RWPE1 (cell line): ENCODE measurements at regions not wholly inside any gene's neighbourhood (a gene's known extent, or its start where the extent isn't known, plus 50 kb on each side); places are given as distances from the start of the nearest gene placed in this dataset.
"Not testable (repeated sequence)": the region's sequence is repeated elsewhere in the genome, so short reads cannot be mapped to it uniquely, and the experiment has no call there.

ENCODE experiments used
- CTCF ChIA-PET: fragments of 350-600 bp; sonication (Branson Sonifier 250); formaldehyde crosslinking; extraction: SDS; loops from one replicate; lab custom pipeline; 2021; lab: Yijun Ruan, JAX
- POLR2A ChIA-PET: fragments of 400-600 bp; formaldehyde crosslinking; extraction: SDS; loops from one replicate; lab custom pipeline; 2020; ENCODE audit warnings: antibody characterized with exemption; ENCODE audit not compliant: low non-redundant PET; lab: Yijun Ruan, JAX
- DNase-seq: peaks from one replicate; pipeline ENCODE4 v3.0.0; 2012; ENCODE audit warnings: low spot score
- H3K27ac ChIP-seq: fragments of 450-650 bp; 2 replicates; pipeline ENCODE4 v1.5.1; 2017
- TF ChIP-seq, protein P1 (sequence below): fragments of 450-650 bp; conservative IDR thresholded peaks from 2 replicates; pipeline ENCODE4 v1.5.1; 2017; ENCODE audit warnings: low read depth, mild to moderate bottlenecking

- POLR2A ChIA-PET: no interaction called here
- TF ChIP-seq, protein P1, sequence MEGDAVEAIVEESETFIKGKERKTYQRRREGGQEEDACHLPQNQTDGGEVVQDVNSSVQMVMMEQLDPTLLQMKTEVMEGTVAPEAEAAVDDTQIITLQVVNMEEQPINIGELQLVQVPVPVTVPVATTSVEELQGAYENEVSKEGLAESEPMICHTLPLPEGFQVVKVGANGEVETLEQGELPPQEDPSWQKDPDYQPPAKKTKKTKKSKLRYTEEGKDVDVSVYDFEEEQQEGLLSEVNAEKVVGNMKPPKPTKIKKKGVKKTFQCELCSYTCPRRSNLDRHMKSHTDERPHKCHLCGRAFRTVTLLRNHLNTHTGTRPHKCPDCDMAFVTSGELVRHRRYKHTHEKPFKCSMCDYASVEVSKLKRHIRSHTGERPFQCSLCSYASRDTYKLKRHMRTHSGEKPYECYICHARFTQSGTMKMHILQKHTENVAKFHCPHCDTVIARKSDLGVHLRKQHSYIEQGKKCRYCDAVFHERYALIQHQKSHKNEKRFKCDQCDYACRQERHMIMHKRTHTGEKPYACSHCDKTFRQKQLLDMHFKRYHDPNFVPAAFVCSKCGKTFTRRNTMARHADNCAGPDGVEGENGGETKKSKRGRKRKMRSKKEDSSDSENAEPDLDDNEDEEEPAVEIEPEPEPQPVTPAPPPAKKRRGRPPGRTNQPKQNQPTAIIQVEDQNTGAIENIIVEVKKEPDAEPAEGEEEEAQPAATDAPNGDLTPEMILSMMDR: no peak
- DNase-seq: no peak
- CTCF ChIA-PET: no interaction called here
- H3K27ac ChIP-seq: no peak overlapping the region
These were observed 255.1 kb upstream of the CXADR start for GRCh38 chr21:17257784-17258183.

DNA sequence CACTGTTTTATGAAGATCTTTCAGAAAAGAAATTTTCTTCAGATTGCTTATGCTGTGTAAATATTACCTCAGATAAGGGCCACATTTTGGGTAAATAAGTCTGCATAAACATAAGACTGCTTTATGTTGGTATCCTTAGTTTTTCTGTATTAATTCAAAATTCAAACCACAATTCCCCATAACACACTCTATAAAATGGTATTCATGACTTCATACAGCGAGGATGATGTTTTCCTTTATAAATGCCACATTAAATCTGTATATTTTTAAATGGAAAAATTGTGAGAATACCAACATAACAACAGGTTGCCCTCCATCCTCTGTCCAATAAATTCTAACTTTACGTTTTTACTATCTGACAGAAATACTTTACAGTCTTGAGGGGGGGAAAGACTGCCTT lies 248.7 kb upstream of the CXADR start:
- ChIA-PET POLR2A (no interaction called here), CTCF (no interaction called here)
- no peak overlapping the region for H3K27ac ChIP-seq
- no peak for DNase-seq
- TF ChIP-seq, protein P1: no peak

- TF ChIP-seq, protein P1: no peak
- ChIA-PET POLR2A (no interaction called here), CTCF (interaction anchor here (0.5 kb wide), 2 partner anchors 327 to 613 kb away, joined by 3 to 4 read pairs; no protein-coding TSS in a partner anchor)
- DNase-seq: no peak
- no peak overlapping the region for H3K27ac ChIP-seq
These were observed 243.1 kb upstream of the CXADR start for GRCh38 chr21:17269760-17270159.

- TF ChIP-seq, protein P1: peak; percentile 32
- H3K27ac ChIP-seq: no peak overlapping the region
- DNase-seq: peak; percentile 5
- ChIA-PET POLR2A (no interaction called here), CTCF (interaction anchor here (0.5 kb wide), 1 partner anchor 613 kb away, joined by 4 read pairs; no protein-coding TSS in a partner anchor)
These were observed 242.6 kb upstream of the CXADR start for GRCh38 chr21:17270229-17270628.

DNA sequence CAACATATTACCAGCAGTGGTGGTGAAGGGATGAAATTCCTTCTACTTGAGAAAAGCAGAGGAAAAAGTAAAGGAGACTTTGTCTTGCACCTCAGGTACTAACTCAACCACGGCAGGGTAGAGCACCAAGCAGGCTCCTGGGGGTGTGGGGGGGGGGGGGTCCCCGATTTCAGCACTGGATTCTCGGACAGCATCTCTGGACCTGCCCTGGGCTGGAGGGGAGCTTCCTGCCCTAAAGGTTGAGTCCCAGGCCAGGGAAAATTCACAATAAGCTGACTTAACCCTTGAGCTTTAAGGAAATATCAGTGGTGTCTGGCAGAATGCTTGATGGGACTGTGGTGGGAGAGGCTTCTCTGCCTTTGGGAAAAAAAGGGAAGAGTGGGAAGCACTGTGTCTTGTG lies 233.2 kb upstream of the CXADR start:
- CTCF ChIA-PET: interaction anchor here (0.5 to 0.6 kb wide), 2 partner anchors 9 to 133 kb away, joined by 3 read pairs; no protein-coding TSS in a partner anchor
- TF ChIP-seq, protein P1: no peak
- no peak overlapping the region for H3K27ac ChIP-seq
- POLR2A ChIA-PET: no interaction called here
- no peak for DNase-seq

GRCh38 chr21:17293016-17293562 lies 219.8 kb upstream of the CXADR start:
- H3K27ac ChIP-seq, DNase-seq, POLR2A ChIA-PET, CTCF ChIA-PET: not testable (repeated sequence)

DNA sequence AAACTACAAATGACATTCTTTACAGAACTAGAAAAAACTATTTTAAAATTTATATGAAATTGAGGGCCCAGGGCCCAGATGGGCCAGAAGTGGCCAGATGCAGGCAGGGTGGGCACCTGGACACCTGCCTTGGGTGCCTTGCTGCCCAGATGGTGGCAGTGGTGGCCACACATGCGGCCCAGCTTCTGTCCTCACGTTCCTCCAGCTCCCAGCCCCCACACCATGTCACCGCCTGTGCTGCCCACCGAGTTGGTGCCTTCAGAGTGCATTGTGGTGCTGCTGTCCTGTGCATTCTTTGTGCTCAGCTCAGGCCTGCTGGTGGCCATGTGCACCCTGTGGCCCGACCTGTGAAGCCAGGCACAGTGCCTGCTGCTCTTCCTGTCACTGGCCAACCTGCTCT lies 216.8 kb upstream of the CXADR start:
- H3K27ac ChIP-seq: no peak overlapping the region
- ChIA-PET POLR2A (no interaction called here), CTCF (no interaction called here)
- DNase-seq: no peak
- TF ChIP-seq, protein P1: no peak

- H3K27ac ChIP-seq, CTCF ChIA-PET, DNase-seq, POLR2A ChIA-PET: not testable (repeated sequence)
These were observed 213.3 kb upstream of the CXADR start for GRCh38 chr21:17299576-17299975.

DNA sequence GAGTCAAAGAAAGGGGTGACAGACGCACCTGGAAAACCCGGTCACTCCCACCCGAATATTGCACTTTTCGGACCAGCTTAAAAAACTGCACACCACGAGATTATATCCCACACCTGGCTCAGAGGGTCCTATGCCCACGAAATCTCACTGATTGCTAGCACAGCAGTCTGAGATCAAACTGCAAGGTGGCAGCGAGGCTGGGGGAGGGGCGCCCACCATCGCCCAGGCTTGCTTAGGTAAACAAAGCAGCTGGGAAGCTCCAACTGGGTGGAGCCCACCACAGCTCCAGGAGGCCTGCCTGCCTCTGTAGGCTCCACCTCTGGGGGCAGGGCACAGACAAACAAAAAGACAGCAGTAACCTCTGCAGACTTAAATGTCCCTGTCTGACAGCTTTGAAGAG lies 185.1 kb upstream of the CXADR start:
- CTCF ChIA-PET: not testable (repeated sequence)

More for the DNA sequence above, 185.1 kb upstream of the CXADR start:
- H3K27ac ChIP-seq, POLR2A ChIA-PET, DNase-seq: not testable (repeated sequence)
